ENCODE measurements at regions not wholly inside any gene's neighbourhood (a gene's known extent, or its start where the extent isn't known, plus 50 kb on each side); places are given as distances from the start of the nearest gene placed in this dataset.
"Not testable (repeated sequence)": the region's sequence is repeated elsewhere in the genome, so short reads cannot be mapped to it uniquely, and the experiment has no call there.

- DNase-seq (ENCODE audit: low read depth), result no peak
Measured at GRCh38 chr1:244297087-244297486, 154.6 kb downstream of the ADSS2 start.

- no peak for DNase-seq (ENCODE audit: low read depth)
Measured at GRCh38 chr1:244297616-244298015, 154.1 kb downstream of the ADSS2 start.

GRCh38 chr1:244300029-244300375 is 151.7 kb downstream of the ADSS2 start:
- DNase-seq (ENCODE audit: low read depth), result not testable (repeated sequence)

GRCh38 chr1:244301595-244302130 is 150.0 kb downstream of the ADSS2 start:
- no peak for DNase-seq (ENCODE audit: low read depth)

- no peak for DNase-seq (ENCODE audit: low read depth)
Measured at GRCh38 chr1:244302876-244303609, 148.7 kb downstream of the ADSS2 start.

- no peak for DNase-seq (ENCODE audit: low read depth)
Measured at GRCh38 chr1:244303610-244303969, 148.1 kb downstream of the ADSS2 start.

- no peak for DNase-seq (ENCODE audit: low read depth)
Measured at GRCh38 chr1:244304156-244304555, 147.6 kb downstream of the ADSS2 start.

GRCh38 chr1:244304656-244305055 is 147.1 kb downstream of the ADSS2 start:
- DNase-seq (ENCODE audit: low read depth), result no peak

GRCh38 chr1:244305776-244306341 is 145.8 kb downstream of the ADSS2 start:
- no peak for DNase-seq (ENCODE audit: low read depth)

- DNase-seq (ENCODE audit: low read depth), result no peak
Measured at GRCh38 chr1:244306544-244306943, 145.2 kb downstream of the ADSS2 start.

- DNase-seq (ENCODE audit: low read depth), result not testable (repeated sequence)
Measured at GRCh38 chr1:244309191-244309590, 142.5 kb downstream of the ADSS2 start.

GRCh38 chr1:244311784-244312532 is 139.8 kb downstream of the ADSS2 start:
- DNase-seq (ENCODE audit: low read depth), result no peak

- no peak for DNase-seq (ENCODE audit: low read depth)
Measured at GRCh38 chr1:244313346-244313745, 138.4 kb downstream of the ADSS2 start.

GRCh38 chr1:244314921-244315559 is 136.7 kb downstream of the ADSS2 start:
- no peak for DNase-seq (ENCODE audit: low read depth)

GRCh38 chr1:244315996-244316395 is 135.7 kb downstream of the ADSS2 start:
- DNase-seq (ENCODE audit: low read depth), result no peak

GRCh38 chr1:244316407-244316806 is 135.3 kb downstream of the ADSS2 start:
- DNase-seq (ENCODE audit: low read depth), result no peak

GRCh38 chr1:244316986-244317655 is 134.6 kb downstream of the ADSS2 start:
- no peak for DNase-seq (ENCODE audit: low read depth)

GRCh38 chr1:244318078-244318477 is 133.6 kb downstream of the ADSS2 start:
- no peak for DNase-seq (ENCODE audit: low read depth)

GRCh38 chr1:244318512-244318911 is 133.2 kb downstream of the ADSS2 start:
- DNase-seq (ENCODE audit: low read depth), result no peak

- DNase-seq (ENCODE audit: low read depth), result no peak
Measured at GRCh38 chr1:244319283-244320132, 132.2 kb downstream of the ADSS2 start.

- no peak for DNase-seq (ENCODE audit: low read depth)
Measured at GRCh38 chr1:244322181-244322580, 129.5 kb downstream of the ADSS2 start.
